ENCODE measurements at regions not wholly inside any gene's neighbourhood (a gene's known extent, or its start where the extent isn't known, plus 50 kb on each side); places are given as distances from the start of the nearest gene placed in this dataset.
"Not testable (repeated sequence)": the region's sequence is repeated elsewhere in the genome, so short reads cannot be mapped to it uniquely, and the experiment has no call there.

- DNase-seq (ENCODE audit: extremely low read depth, low read depth), result no peak
- no peak for TF ChIP-seq CTCF (IDR thresholded peaks at IDR 0.05; ENCODE audit: low read depth, low read length, missing control alignments)
- H3K4me3 ChIP-seq (replicated peaks; ENCODE audit: low read depth, low read length), result no peak overlapping the region
These were observed 186.1 kb downstream of the C9orf152 start for GRCh38 chr9:110021891-110022290.

GRCh38 chr9:110023221-110023620 lies 184.7 kb downstream of the C9orf152 start:
- not testable (repeated sequence) for H3K4me3 ChIP-seq (replicated peaks; ENCODE audit: low read depth, low read length); DNase-seq (ENCODE audit: extremely low read depth, low read depth)

- no peak for DNase-seq (ENCODE audit: extremely low read depth, low read depth)
- no peak overlapping the region for H3K4me3 ChIP-seq (replicated peaks; ENCODE audit: low read depth, low read length)
- TF ChIP-seq CTCF (IDR thresholded peaks at IDR 0.05; ENCODE audit: low read depth, low read length, missing control alignments), result no peak
These were observed 182.3 kb downstream of the C9orf152 start for GRCh38 chr9:110025551-110026170.

- TF ChIP-seq CTCF (IDR thresholded peaks at IDR 0.05; ENCODE audit: low read depth, low read length, missing control alignments), result no peak
- H3K4me3 ChIP-seq (replicated peaks; ENCODE audit: low read depth, low read length), result no peak overlapping the region
- peak; percentile 65 for DNase-seq (ENCODE audit: extremely low read depth, low read depth)
These were observed 180.3 kb downstream of the C9orf152 start for GRCh38 chr9:110027671-110028081.

- TF ChIP-seq CTCF (IDR thresholded peaks at IDR 0.05; ENCODE audit: low read depth, low read length, missing control alignments), result no peak
- H3K4me3 ChIP-seq (replicated peaks; ENCODE audit: low read depth, low read length), result no peak overlapping the region
- DNase-seq (ENCODE audit: extremely low read depth, low read depth), result no peak
These were observed 179.7 kb downstream of the C9orf152 start for GRCh38 chr9:110028271-110028670.

- TF ChIP-seq CTCF (IDR thresholded peaks at IDR 0.05; ENCODE audit: low read depth, low read length, missing control alignments), result no peak
- no peak overlapping the region for H3K4me3 ChIP-seq (replicated peaks; ENCODE audit: low read depth, low read length)
- no peak for DNase-seq (ENCODE audit: extremely low read depth, low read depth)
These were observed 179.3 kb downstream of the C9orf152 start for GRCh38 chr9:110028676-110029075.

- H3K4me3 ChIP-seq (replicated peaks; ENCODE audit: low read depth, low read length), result no peak overlapping the region
- no peak for TF ChIP-seq CTCF (IDR thresholded peaks at IDR 0.05; ENCODE audit: low read depth, low read length, missing control alignments)
- DNase-seq (ENCODE audit: extremely low read depth, low read depth), result peak; percentile 61
These were observed 178.5 kb downstream of the C9orf152 start for GRCh38 chr9:110029429-110029955.

Data from HFF-Myc (cell line).